NCI-H146 treated with DMSO at 0.1 percent for 48 hours (cell line): ENCODE measurements at regions not wholly inside any gene's neighbourhood (a gene's known extent, or its start where the extent isn't known, plus 50 kb on each side); places are given as distances from the start of the nearest gene placed in this dataset.
A peak's percentile ranks its signal among the peaks of the same experiment; 100 is the strongest.

Experiments
- DNase-seq: peaks from one replicate; lab custom pipeline; 2025; ENCODE audit not compliant: unreplicated experiment; lab: John Stamatoyannopoulos, UW

DNA sequence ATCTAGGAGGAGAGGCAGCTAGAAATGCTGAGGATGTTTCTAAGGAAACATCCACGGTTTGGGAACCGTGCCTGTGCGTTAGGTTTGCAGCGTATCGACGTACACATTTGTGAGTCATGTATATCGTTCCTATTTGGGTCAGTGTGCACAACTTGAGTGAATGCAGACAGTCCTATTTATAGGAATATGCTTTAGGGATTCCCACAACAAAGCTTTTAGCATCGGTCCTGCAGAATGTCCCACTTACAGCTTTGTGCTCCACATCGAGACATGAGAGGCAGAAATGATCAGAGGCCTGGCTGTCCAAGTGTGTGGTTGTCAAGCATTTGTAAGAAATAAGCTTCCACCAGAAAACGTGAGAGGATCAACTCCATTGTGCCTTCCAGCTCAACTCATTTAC is 1282.7 kb upstream of the WWC1 start:
- no peak for DNase-seq

DNA sequence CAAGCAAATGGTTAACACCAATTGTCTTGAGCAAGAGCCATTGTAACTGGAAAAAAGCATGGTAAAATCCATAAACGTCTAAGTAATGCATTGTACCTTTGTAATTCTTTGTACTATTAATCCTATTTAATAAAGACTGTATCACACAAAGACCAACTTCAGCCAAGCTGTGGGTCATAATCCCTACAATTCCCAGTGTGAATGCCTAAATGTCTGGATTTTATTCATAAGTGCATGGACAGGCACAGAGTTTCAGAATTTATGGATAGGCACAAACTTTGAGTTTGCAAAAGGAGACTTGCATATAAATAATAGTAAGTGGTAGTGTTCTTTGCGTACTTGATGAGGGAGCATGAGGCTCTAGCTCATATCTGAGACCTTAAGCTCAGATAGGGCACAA is 1280.2 kb upstream of the WWC1 start:
- no peak for DNase-seq

DNA sequence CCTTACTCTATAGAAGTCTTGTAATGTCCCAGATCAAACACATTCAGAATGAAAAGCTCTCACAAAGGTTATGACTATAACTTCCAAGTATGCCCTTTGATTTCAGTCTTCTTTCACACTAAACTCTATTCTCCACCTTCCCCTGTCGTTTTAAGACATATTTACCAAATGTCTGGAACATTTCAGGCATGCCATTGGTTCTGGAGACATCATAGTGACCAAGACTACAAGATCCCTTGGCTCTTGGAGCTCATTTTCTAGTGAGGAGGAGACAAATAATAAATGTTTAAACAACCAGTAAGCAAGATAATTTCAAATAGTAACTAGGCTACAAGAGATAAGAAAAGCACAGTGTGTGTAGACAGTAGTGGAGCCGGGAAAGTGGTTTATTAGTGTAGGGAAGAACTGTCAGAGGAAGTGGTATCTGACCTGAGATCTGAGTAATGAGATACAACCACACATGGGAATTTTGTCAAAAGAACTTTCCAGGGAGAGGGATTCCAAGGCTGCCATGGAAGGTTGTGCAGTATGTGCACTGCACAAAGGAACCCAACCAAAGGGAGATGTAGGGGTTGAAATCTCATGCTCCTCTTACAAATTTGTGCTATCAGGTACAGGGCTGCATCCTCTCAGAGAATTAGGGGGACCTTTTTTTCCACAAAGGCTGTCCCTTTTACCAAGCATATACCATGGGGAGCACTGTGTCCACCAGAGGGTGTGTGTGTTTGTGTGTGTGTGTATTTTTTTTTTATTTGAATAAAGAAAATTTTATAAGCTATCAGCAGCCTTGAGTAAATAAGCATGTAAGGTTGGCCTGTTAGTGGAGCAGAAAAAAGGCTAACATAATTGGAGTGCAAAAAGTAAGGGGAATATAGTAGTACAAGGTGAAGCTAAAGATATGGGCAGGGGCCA is 1279.1 kb upstream of the WWC1 start:
- no peak for DNase-seq

DNA sequence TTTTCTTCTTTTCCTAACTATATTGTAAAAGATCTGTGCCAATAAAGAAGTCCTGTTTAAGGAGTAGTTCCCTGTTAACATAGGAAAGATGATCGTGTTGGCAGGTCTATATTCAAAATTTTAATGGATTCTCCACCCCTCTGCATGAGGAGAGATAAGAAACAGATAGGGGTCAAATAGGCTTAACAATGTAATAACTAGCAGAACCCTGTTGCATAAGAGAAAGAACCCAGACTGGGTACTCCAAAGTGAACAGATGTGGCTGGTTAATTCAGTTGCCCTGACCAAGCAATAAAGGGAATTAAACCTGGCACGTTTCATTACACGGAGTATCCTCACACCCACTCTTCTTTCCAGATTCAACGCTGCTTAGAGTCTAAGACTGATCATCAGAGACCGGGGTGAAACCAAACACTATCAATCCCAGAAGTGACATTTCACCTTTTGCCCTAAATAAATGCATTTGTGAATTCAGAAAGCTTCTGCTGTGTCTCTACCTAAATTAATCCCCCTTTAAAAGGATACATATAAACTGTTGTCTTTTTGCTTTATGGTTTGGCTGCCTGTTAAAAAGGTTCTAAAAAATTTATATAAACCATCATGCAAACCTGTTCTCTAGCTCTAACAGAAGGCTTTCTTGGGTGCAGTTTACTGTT is 1276.9 kb upstream of the WWC1 start:
- DNase-seq: no peak

DNA sequence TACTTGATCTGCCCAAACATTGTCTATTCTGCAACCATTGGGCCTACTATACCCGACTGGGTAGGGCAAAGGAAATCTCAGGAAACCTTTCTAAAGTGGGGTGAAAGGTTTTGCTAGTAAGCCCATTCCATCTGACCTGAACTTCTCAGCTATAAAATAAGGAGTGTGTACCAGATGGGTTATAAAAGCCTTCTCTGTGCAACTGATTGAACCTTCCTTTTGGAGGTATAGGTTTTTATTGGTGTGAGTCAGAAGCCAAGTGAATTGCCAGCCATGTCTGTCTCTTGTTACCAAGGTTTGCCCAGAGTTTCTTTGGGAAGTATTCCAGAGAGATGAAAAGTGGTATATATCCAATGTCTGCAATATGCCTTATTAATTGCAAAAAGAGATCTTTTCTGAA is 1271.0 kb upstream of the WWC1 start:
- no peak for DNase-seq

DNA sequence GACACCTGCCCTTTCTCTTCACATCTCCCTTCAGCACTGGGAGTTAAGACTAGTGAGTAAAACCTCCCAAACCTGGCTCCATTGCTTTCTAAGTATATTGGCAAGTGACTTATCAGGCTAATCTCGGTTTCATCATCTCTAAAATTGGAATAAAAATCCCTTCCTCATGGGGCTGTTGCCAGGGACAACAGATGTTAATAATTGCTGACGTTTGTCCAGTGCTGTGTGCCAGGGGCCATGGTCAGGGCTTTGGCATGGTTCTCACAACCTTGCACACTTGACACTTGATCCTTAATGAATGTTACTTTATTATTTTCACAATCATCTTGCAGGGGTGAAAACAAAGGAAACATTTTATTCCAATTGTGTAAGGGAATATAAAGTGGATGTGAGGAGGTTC is 1262.0 kb upstream of the WWC1 start:
- DNase-seq: no peak

DNA sequence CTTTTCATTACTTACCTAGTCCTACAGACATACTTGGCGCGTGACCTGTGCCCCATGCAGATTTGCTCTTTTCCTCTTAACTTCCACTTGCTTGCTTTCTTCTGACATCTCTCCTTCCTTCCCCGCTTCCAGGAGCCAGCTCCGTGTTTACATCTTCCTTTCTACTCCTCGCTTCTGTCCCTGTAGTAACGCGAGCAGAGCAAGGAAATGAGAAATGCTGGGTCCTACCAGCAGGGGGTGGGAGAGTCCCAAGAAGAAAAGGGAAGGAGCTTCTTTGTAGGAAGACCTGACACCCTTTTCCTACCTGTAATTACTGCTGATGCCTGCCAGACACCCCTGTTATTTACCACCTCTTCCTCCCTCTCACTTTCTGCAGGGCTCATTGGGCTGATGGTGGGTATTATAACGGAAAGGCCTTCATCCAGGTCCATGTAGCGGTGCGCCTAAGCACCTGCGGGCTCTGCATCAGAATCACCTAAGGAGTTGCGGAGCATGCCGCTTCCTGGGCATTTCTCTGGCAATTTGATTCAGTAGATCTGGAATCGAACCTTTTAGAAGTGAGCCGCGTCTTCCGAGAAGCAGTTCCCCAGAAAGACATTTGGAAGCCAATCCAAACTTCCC is 1260.8 kb upstream of the WWC1 start:
- DNase-seq: no peak

DNA sequence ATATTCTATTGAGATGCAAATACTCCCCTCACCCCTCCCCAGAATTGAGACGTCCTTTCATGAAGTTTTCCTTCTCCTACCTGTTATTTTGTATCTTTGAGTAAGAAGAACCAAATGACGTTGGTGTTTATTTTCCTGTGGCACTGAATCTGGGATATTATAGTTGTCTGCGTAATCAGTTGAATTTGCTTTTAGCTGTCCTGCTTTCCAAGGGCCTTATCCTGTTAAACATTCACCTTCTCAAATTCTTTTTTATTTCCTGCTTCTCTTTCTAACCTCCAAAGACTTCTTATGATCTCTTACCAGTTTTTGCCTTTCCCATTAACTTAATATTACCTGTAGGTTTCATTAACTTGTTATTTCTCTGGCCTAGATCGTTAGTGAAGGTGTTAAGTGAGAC is 1254.9 kb upstream of the WWC1 start:
- no peak for DNase-seq

DNA sequence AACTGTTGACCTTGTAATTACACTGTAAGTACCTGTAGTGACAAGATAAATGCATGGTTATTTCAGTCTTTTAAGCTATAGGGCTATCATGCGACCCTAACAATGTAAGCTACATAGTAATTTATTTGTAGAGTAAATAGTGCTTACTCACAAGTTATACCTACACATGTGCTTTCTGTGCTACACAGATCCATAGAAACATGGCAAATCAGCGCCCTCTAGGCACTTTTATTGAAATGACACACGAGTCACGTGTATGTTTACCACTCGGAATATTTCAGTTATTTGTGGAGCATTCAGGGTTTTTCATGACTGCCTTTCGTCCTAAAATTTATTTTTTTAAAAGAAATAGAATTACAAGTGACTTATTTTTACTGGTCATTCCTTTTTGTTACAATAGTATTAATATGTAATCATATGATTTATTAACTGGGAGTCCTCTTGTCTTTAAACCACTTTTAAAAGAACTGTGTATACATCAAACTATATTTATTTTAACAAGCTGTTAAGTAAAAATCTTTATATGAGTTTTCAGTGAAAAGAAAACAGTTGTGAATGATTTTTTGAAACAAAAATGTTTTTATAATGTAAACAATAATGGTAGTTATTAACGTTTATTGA is 1242.3 kb upstream of the WWC1 start:
- DNase-seq: peak; percentile 9

DNA sequence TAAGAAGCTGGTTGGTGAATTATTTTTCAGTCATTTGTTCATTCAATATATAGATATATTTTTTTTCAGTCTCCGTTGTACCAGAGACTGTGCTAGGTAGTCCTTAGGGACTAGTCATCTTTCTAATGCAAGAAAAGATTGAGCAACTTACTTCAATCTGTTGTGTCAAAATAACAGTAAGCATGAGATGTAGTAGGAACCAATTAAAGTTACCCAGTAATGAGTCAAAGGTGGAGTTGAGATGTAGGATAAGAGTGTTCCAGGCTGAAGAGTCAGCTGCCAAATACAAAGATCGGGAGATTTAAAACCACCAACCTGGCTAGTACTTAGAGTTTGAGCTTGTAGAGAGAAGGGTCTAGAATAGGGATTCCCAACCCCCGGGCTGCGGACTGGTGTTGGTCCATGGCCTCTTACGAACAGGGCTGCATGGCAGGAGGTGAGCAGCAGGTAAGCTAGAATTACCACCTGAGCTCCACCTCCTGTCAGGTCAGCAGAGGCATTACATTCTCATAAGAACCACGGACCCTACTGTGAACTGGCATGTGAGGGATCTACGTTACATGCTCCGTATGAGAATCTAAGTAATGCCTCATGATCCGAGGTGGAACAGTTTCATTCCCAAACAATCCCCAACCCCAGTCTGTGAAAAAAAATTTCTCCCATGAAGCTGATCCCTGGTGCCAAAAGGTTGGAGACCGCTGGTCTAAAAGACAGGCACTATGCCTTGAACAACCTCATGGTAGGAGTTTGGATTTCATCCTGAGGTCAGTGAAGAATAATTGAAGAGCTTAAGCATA is 1241.5 kb upstream of the WWC1 start:
- no peak for DNase-seq

DNA sequence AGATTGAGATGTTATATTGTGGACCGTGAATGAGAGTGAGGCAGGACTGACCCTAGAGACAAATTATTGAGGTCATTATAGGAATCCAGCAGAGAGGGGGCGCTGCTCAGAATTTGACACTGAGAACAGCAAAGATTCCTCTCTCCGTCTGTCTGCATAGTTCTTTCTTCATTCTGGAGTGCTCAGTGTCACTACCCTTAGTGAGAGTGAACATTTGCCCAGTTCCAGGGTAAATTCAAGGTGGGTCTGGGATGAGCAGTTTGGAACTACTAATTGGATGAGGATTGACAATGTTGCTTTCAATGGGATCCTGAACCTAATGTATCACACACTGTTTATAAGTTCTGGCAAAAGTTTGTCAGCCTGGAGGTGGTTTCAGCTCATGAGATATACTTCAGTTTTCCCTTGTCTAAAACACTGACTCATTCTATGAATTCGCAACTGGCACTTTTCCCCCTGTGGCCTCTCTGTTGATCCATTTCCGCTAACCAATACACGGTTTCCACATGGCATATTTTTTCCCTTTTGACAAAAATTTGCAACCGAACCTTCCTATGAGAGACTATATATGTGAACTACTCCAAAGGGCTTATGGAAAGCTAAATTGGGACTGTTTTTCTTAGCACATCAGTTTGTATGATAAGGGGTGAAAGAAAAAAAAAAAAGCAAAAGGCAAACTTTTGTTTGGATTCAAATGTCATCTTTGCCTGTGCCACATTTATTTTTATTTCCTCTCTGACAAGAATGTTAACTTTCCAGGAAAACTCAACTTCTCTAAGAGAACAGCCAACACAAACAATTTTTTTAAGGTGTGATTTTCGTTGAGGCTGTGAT is 1240.7 kb upstream of the WWC1 start:
- no peak for DNase-seq

DNA sequence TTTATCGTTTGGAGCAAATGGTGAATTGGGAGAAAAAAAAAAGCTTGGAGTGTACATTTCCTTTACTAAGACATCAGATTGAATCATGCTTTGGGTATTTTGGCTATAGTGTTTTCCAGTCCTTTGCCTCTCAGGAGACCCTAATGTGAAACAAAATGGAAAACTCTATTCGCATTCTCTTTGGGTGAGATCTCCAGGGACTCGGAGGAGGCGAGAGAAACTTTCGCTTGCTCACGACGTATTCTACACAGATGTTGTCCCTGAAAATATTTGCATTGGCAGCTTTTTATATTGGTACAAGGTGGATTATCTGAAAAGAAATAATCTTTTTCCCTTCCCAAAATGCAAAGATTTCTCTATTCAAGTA is 1240.1 kb upstream of the WWC1 start:
- DNase-seq: no peak

DNA sequence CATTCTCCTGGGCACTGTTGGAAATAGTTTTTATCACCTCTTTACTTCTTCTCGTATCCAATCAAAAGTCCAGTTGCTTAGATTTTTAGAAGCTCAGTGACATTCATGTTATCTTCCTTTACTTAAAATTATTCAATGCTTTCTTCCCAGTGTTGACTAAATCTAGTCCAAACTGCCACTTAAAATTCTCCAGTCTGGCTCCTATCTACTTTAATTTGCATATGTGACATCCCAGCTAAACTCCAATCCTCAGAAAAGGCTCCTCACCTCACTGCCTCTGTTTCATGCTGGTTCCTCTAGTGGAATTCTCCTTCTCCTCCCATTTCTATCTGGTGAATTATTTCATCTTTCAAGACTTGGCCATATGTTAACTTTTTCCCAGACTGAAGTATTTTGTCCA is 1238.7 kb upstream of the WWC1 start:
- DNase-seq: no peak

DNA sequence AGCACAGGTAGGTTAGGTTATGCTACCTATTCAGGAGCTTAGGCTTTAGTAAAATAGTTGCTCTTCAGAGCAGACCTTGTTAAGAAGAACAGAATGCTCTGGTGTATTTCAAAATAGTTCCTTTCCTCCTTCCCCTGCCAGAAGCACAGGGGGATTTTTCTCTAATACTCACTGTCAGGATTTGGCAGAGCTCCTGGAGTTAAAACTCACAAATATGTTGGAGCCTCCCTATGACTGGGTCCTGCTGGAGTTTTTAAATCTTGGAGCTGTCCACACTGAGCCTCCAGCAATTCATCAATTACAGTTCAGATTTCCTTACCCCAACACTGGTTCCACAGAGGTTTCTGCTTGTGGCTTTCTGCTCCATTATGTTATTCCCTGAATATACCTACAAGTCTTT is 1233.8 kb upstream of the WWC1 start:
- no peak for DNase-seq

DNA sequence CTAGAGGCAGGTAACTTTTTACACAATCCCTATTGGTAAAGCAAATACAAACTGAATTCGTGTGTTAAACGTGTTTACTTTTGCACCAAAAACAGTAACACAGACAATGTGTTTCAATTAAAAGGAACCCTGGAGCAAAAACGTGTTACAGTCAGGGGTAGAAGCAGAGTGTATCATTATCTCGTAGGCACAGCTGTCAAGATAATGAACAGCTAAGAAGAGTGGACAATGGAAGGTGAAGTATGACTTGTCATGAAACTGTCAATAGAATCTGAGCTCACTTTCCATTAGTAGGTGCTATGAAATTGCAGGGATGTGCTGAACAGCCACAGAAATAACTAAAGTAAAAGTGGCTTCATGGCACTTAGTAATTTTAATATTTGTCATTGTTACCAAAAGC is 1229.8 kb upstream of the WWC1 start:
- DNase-seq: no peak

DNA sequence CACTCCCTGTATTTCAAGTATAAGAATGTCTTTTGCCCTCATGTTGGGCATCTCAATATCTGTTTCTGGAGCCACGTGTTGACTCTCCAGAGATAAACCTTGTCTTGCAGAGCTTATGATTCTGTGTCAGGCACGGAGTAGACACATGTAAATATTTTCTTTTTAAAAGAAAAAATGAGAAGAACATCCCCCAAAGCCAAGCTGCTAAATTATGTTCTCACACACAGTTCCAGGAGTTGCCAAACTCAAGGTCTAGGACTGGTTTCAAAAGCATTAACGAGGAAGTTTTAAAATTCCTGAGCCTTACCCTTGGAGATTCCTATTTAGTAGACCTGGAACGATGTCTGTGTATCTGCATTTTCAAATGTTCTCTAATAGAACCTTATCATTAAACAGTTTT is 1228.3 kb upstream of the WWC1 start:
- no peak for DNase-seq

DNA sequence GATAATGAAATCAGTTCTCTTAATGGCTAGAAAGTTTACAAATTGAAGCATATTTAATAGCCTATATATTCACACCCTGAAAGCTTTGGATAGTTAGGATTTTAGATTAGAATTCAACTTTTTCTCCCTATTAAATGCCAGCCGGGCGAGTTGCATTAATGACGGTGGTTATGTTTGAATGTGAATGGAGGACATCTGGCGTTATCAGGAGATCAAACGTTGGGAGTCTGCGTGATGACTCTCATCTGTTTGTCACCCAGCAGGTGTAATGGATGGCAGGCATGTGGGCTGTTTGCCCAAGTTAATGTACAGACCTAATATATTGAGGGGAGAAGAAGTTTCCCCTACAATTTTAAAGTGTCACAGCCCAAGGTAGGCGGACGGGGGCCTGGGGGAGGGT is 1227.7 kb upstream of the WWC1 start:
- DNase-seq: no peak

DNA sequence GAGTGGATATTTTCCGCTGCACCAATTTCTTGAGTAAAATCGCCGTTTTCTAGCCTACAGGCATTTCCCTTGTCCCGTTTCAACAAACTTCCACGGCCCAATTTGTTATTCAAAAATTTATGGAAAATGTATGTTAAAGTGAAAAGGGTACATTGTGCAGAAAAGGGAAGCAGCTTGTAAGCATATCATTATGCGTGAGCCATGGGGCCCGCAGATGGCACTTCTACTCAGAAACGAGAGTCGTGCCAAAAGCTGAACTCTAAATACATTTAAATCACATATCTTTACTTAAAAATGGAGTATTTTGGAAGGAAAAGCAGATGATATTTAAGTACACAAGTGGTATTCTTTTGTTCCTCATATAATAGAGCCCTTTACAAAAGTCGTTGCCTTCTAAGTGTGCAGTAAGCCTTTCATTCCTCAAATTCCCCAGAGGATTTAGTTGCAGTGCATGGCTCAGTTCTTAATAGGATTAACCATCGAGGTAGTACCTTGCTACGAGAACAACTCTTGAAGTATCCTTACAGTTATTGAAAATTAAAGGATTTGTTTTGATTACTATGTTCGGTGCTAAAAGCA is 1227.2 kb upstream of the WWC1 start:
- DNase-seq: no peak

DNA sequence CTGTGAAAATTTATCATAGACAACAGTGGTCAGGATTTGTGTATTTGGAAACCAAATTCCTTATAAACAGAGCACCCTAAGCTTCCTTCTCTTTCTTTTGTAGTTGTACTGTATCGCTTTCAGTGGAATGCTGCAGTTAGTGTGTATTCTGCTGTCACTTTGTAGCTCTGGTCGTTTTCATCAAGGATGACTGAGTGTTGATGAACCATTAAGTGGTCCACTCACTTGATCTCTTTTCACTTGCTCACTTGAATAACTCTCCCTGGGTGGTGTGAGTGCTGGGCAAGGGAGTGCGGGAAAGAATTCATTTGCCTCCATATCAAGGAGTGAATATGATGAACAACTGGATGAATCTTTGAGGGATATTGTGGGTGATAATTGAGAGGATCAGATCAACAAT is 1225.7 kb upstream of the WWC1 start:
- no peak for DNase-seq
